Memory B cell (primary cell): ENCODE measurements at regions not wholly inside any gene's neighbourhood (a gene's known extent, or its start where the extent isn't known, plus 50 kb on each side); places are given as distances from the start of the nearest gene placed in this dataset.

Source experiments
- ATAC-seq: fragments of 150-1000 bp; cut with Tn5 transposase; 2 replicates; pipeline ENCODE4 v1.10.0; 2021; ENCODE audit warnings: low read depth, mild to moderate bottlenecking, moderate library complexity
- DNase-seq, 2 donors: peaks; one replicate each; pipeline ENCODE4 v3.0.0; 2022; ENCODE audit warnings: low spot score in 2 of 2
- H3K27ac Mint-ChIP-seq: one replicate; pipeline ENCODE4 v1.8.0; 2022; ENCODE audit warnings: mild to moderate bottlenecking, moderate library complexity, mixed read lengths
- H3K27me3 Mint-ChIP-seq: one replicate; pipeline ENCODE4 v1.8.0; 2022; ENCODE audit warnings: mixed read lengths
- H3K36me3 Mint-ChIP-seq: one replicate; pipeline ENCODE4 v1.8.0; 2022; ENCODE audit warnings: mild to moderate bottlenecking, mixed read lengths
- H3K4me1 Mint-ChIP-seq: one replicate; pipeline ENCODE4 v1.8.0; 2022; ENCODE audit warnings: mixed read lengths
- H3K4me3 Mint-ChIP-seq: one replicate; pipeline ENCODE4 v1.8.0; 2022; ENCODE audit warnings: mild to moderate bottlenecking, moderate library complexity, mixed read lengths
- H3K9me3 Mint-ChIP-seq: one replicate; pipeline ENCODE4 v1.8.0; 2022; ENCODE audit warnings: mixed read lengths

DNA sequence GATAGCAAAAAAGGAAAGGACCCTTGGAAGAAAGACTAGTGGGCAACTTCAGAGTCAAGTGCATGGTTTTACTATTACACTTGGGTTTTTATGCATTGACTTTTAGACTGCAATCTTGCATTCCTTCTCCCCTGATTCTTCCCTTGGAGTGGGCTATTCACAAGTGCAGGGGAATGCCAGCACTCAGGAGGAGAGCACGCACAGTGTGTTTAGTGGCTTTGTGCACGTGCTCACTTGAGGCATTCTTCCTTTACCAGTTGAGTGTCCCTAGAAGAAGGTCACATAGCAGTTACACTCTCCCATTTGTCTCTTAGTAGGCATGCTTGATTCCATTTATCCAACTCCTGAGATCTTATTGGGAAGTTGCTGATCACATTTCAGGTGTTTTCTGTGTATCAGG lies 351.1 kb upstream of the HSFY2 start:
- H3K4me3 Mint-ChIP-seq: no peak overlapping the region
- no peak for DNase-seq
- ATAC-seq: no peak
- peaks cover 2% of the 10 kb centered on the region for H3K9me3 Mint-ChIP-seq
- peaks cover 2% of the 10 kb centered on the region for H3K36me3 Mint-ChIP-seq
- H3K27ac Mint-ChIP-seq: no peak overlapping the region
- H3K27me3 Mint-ChIP-seq: no peaks in the 10 kb centered on the region
- no peaks in the 10 kb centered on the region for H3K4me1 Mint-ChIP-seq

DNA sequence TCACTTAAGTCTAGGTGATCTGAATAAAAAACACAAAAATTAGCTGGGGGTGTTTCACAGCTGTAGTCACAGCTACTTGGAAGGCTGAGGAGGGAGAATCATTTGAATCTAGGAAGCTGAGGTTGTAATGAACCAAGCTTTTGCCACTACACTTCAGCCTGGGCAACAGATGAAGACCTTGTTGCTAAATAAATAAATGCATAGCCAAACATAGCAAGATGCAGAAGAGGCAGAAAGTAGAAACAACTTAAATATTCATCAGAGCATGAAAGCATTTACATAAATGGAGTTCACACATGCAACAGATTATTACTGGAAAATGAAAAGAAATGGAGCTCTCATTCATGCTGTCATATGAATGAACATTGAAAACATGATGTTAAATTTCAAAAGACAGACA lies 348.9 kb upstream of the HSFY2 start:
- Mint-ChIP-seq H3K27ac (no peak overlapping the region), H3K36me3 (peaks cover 2% of the 10 kb centered on the region)

DNA sequence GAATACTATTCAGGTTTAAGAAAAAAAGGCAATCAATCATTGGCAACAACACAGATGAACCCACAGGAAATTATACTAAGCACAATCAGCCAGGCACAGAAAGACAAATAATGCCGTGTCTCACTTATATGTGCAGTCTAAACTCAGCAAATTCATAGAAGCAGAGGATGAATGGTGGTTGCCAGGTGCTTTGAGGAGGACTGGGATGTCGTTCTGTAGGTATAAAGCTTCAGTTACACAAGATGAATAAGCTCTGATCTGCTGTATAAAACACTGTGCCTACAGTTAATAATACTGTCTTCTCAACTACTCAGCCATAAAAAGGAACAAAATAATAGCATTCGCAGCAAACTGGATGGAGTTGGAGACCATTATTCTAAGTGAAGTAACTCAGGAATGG lies 324.8 kb upstream of the HSFY2 start:
- Mint-ChIP-seq H3K4me3 (no peak overlapping the region), H3K27ac (no peak overlapping the region)

More for the DNA sequence above, 348.9 kb upstream of the HSFY2 start:
- Mint-ChIP-seq H3K4me1 (no peaks in the 10 kb centered on the region), H3K27me3 (no peaks in the 10 kb centered on the region), H3K9me3 (peaks cover 2% of the 10 kb centered on the region), H3K4me3 (no peak overlapping the region)
- no peak for DNase-seq
- no peak for ATAC-seq

DNA sequence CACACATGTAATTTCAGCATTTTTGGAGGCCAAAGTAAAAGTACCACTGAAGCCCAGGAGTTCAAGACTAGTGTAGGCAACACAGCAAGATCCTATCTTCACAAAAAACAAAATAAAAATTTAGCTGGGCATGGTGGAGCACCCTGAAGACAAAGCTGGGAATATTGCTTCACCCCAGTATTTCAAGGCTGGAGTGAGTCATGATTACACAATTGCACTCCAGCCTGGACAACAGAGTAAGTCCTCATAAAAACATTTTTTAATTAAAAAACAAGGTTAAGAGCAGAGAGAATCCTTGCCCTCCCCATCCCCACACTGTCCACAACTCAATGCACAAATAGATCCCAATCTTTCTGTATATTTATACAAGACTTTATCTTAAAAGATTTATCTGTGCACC lies 321.9 kb upstream of the HSFY2 start:
- H3K9me3 Mint-ChIP-seq: peaks cover 2% of the 10 kb centered on the region
- DNase-seq (no peak), ATAC-seq (no peak)
- H3K27me3 Mint-ChIP-seq: peaks cover 1% of the 10 kb centered on the region
- H3K4me1 Mint-ChIP-seq: no peaks in the 10 kb centered on the region
- no peak overlapping the region for H3K4me3 Mint-ChIP-seq
- H3K27ac Mint-ChIP-seq: no peak overlapping the region
- H3K36me3 Mint-ChIP-seq: no peaks in the 10 kb centered on the region

More for the DNA sequence above, 324.8 kb upstream of the HSFY2 start:
- Mint-ChIP-seq H3K36me3 (no peaks in the 10 kb centered on the region), H3K4me1 (no peaks in the 10 kb centered on the region), H3K9me3 (peaks cover 6% of the 10 kb centered on the region), H3K27me3 (no peaks in the 10 kb centered on the region)
- ATAC-seq (no peak), DNase-seq (no peak)

DNA sequence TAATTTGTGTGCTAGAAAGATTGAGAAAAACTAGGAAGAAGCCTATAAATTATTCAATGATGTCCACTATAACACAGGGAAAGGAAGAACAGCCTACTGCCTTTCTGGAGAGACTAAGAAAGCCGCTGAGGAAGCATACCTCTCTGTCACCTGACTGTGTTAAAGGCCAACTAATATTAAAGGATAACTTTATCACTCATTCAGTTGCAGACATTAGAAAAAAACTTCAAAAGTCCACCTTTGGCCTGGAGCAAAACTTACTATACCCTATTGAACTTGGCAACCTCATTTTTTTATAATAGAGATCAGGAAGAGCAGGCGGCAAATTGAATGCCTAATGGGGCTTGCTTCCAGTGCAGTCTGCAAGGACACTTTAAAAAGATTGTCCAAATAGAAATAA lies 309.5 kb upstream of the HSFY2 start:
- Mint-ChIP-seq H3K27me3 (no peaks in the 10 kb centered on the region), H3K36me3 (no peaks in the 10 kb centered on the region), H3K4me1 (no peaks in the 10 kb centered on the region), H3K9me3 (no peaks in the 10 kb centered on the region), H3K4me3 (no peak overlapping the region), H3K27ac (no peak overlapping the region)
- no peak for ATAC-seq
- no peak for DNase-seq

DNA sequence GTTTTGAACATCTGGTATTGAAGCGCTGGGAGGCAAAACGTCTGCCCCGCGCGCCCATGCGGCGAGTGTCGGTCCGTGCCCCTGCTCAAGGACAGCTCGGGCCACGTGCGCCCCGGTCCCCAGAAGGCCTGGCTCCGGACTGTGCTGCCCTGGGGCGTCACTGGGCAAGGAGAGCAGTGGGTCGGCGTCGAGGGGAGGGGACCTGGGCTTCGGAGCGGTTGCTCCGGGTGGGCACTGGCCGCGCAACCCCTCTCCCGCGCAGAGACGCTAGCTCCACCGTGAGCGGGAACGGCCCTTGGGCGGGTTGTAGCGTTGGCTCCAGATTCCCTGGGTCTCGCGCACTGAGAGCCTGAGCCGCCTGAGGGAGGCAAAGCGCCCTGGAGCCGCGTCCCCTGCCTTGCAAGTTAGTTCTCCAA lies 304.2 kb upstream of the HSFY2 start:
- ATAC-seq (no peak), DNase-seq (no peak)
- no peaks in the 10 kb centered on the region for H3K9me3 Mint-ChIP-seq
- H3K4me1 Mint-ChIP-seq: peaks cover 3% of the 10 kb centered on the region
- no peak overlapping the region for H3K27ac Mint-ChIP-seq
- no peaks in the 10 kb centered on the region for H3K36me3 Mint-ChIP-seq
- H3K27me3 Mint-ChIP-seq: peaks cover 6% of the 10 kb centered on the region
- no peak overlapping the region for H3K4me3 Mint-ChIP-seq

DNA sequence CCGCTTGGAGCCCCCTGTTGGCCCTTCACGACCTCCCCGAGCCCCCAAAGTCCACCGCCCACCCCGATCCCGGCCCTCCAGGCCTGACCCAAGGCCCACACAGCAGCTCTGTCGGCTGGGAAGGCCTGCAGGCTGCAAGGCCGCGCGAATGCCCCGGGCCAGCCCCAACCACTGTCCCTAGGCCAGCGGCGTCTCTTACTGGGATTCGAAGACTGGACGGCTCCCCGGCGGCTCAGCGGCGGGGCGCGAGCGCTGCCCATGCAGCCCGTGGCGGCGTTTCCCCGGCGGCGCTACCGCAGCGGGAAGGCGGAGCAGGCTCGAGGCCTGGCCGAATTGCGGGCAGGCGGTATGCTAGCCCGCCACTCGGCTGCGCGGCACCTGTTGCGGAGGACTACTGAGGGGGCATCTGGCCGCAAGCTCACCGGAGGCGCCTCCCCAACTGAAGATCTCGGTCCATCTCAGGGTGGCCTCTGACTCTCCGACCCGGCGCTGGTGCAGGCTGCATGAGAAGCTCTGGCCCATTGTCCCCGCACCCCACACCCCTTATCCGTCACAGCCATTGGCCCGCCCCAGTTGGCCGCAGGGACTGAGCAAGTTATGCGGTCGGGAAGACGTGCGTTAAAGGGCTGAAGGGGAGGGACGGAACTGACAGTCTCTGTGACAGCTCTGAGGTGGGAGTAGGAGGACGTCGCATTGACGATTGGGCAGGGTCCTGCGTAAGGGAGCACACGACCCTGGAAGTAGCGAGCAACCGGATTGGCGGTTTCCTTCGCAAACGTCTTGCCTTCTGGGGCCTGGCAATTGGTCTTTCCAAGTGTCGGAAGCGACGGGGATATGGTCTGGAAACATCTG lies 303.5 kb upstream of the HSFY2 start:
- H3K27ac Mint-ChIP-seq: no peak overlapping the region
- peak overlapping the region; percentile 39 for H3K4me3 Mint-ChIP-seq
- peaks cover 3% of the 10 kb centered on the region for H3K4me1 Mint-ChIP-seq
- H3K27me3 Mint-ChIP-seq: peaks cover 6% of the 10 kb centered on the region
- H3K9me3 Mint-ChIP-seq: no peaks in the 10 kb centered on the region
- DNase-seq (no peak), ATAC-seq (no peak)
- no peaks in the 10 kb centered on the region for H3K36me3 Mint-ChIP-seq

DNA sequence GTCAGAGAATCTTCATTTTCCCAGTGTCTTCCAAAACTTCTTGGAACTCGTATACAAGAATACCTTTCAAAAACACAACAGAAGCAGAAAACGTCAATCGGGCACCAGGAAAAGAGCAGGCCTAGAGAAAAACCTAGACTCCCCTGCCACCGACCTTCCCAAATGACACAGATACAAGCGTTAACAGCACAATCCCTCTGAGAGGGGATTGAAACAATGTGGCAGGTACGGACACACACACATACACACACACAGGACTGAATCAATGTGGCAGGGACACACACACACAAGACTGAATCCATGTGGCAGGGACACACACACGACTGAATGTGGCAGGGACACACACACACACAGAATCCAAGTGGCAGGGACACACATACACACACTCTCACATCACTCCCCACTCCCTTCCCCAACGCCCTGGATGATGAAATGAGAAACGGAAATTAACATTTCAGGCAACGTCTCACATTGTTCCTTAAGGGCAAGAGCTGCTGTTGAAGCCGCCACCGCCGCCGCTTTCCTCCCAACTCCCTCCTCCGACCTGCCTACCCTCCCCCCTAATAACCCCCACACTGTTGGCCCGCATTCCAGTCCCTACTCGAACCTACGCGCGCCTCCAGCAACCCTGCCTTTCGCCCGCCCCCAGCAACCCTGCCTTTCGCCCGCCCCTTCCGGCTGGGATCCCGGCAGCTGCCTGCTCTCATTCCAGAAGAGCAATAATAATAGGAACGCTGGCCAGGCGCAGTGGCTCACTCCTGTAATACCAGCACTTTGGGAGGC lies 302.1 kb upstream of the HSFY2 start:
- no peaks in the 10 kb centered on the region for H3K36me3 Mint-ChIP-seq
- no peak for ATAC-seq
- no peak for DNase-seq

DNA sequence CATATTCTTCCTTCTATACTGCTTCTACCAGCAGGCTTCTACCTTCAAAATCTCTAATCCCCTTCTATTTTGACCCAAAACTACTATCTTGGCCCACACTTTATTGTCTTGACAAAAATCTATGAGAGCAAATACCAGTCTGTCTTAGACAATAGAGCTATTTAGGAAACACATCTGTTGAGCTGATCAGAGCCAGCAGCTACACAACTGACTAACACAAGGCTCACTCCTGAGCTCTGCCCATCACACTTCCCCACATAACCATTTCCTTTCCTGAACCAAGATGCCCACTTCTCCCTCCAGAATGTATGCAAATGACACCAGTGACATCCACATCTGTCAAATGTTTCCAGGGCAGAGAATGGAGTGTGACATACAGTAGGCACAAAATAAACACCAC lies 293.9 kb upstream of the HSFY2 start:
- H3K4me1 Mint-ChIP-seq: no peaks in the 10 kb centered on the region
- ATAC-seq: no peak
- H3K27me3 Mint-ChIP-seq: no peaks in the 10 kb centered on the region
- DNase-seq: no peak
- no peaks in the 10 kb centered on the region for H3K36me3 Mint-ChIP-seq
- no peak overlapping the region for H3K27ac Mint-ChIP-seq
- no peak overlapping the region for H3K4me3 Mint-ChIP-seq
- no peaks in the 10 kb centered on the region for H3K9me3 Mint-ChIP-seq

More for the DNA sequence above, 302.1 kb upstream of the HSFY2 start:
- Mint-ChIP-seq H3K9me3 (no peaks in the 10 kb centered on the region), H3K4me3 (peak overlapping the region; percentile 34), H3K4me1 (peaks cover 3% of the 10 kb centered on the region), H3K27me3 (peaks cover 6% of the 10 kb centered on the region), H3K27ac (no peak overlapping the region)

DNA sequence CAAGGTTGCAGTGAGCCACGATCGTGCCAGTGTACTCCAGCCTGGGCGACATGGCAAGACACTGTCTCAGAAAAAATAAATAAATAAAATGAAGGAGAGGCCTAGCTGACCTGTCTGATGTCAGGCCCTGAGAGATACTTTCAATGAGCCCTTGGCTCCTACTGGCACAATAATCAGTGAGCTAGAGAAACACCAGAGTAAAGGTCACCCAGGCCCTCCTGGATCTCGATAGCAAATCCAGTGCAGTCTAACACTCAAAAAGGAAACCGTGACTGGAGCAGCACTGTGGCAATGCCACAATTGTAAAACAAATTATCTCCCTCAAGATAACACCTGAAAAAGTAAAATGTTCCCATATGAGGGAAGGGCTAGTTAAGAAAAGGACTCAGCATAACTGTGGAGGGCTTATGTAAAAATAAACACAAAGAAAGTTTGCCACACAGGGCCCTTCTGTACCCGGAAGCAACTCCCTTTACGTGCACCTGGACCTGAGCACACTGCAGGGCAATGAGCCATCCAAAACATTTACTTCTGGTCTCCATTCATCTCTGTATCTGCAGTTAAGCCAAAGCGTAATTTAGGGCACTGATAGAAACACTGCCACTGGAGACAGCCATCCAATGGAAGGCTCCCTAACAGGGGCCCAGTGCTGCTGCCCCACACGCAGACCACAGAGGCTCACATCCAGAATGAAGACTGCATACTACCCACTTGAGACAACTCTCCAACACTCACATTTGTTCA lies 293.1 kb upstream of the HSFY2 start:
- Mint-ChIP-seq H3K27ac (no peak overlapping the region), H3K4me1 (no peaks in the 10 kb centered on the region), H3K9me3 (no peaks in the 10 kb centered on the region), H3K36me3 (no peaks in the 10 kb centered on the region), H3K4me3 (no peak overlapping the region), H3K27me3 (no peaks in the 10 kb centered on the region)
- DNase-seq (no peak), ATAC-seq (no peak)

DNA sequence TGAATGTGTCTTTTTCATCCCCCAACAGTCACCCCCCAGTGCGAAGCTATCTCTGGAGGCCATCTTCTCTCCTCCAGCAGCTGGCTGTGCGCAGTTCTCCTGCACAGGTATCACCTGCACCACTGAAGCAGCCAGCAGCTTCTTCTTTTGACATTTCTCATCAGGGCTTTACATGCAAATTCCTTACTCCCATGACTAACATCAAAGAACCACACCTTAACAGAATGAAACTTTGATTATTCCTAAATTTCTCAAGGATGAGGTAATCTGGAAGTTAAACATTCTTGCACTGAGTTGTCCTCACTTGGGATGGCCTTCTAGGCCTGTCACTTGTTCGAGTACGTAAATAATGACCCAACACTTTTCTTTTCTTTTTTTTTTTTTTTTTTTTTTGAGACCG lies 291.6 kb upstream of the HSFY2 start:
- no peak for DNase-seq
- H3K4me1 Mint-ChIP-seq: no peaks in the 10 kb centered on the region
- H3K9me3 Mint-ChIP-seq: no peaks in the 10 kb centered on the region
- no peak overlapping the region for H3K27ac Mint-ChIP-seq
- no peak for ATAC-seq
- H3K27me3 Mint-ChIP-seq: no peaks in the 10 kb centered on the region
- H3K4me3 Mint-ChIP-seq: no peak overlapping the region
- H3K36me3 Mint-ChIP-seq: no peaks in the 10 kb centered on the region

DNA sequence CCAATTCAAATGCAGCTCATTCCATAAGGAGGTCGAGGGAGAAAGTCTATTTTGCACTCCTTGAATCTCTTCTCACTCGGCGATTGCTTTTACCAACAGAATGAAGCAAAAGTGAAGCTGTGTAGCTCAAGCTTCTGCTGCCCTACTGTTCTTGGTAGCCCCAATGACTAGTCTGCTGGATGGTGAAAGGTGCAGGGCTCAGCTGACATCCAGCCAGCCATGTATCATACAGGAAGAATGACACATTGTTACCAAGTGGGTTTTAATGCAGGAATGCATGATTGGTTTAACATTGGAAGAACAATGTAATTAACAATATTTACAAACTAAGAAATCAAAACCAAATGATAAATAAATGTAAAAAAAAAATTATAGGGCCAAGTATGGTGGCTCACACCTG lies 286.2 kb upstream of the HSFY2 start:
- no peaks in the 10 kb centered on the region for H3K27me3 Mint-ChIP-seq
- no peak overlapping the region for H3K4me3 Mint-ChIP-seq
- H3K36me3 Mint-ChIP-seq: no peaks in the 10 kb centered on the region
- ATAC-seq (no peak), DNase-seq (no peak)
- H3K4me1 Mint-ChIP-seq: no peaks in the 10 kb centered on the region
- no peaks in the 10 kb centered on the region for H3K9me3 Mint-ChIP-seq
- H3K27ac Mint-ChIP-seq: no peak overlapping the region

DNA sequence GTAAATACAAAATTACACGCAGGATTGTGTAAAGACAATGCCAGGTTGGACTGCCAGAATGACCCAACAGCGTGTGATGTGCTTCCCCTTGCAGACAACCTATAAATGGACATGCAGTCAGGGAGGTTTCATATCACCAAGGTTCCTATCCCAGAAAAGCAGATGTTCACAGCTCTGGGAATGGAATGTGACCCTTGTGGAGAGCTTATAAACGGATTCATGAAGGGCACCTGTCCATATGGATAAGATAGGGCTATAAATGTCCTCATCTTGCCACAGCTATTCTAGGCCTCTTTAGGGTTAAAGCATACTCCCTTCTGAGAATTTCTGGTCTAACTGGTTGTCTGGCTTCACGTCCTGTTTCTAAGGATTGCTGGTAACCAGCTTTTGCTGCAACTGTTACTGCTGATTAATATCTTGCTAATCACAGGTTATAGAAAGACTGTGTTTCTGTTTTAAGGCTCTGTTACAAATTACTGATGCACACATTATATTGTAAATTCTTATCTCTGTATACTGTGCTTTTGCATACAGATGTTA lies 285.4 kb upstream of the HSFY2 start:
- no peak overlapping the region for H3K4me3 Mint-ChIP-seq
- no peaks in the 10 kb centered on the region for H3K4me1 Mint-ChIP-seq
- H3K9me3 Mint-ChIP-seq: no peaks in the 10 kb centered on the region
- DNase-seq (no peak), ATAC-seq (no peak)
- H3K27me3 Mint-ChIP-seq: no peaks in the 10 kb centered on the region
- no peaks in the 10 kb centered on the region for H3K36me3 Mint-ChIP-seq
- H3K27ac Mint-ChIP-seq: no peak overlapping the region

DNA sequence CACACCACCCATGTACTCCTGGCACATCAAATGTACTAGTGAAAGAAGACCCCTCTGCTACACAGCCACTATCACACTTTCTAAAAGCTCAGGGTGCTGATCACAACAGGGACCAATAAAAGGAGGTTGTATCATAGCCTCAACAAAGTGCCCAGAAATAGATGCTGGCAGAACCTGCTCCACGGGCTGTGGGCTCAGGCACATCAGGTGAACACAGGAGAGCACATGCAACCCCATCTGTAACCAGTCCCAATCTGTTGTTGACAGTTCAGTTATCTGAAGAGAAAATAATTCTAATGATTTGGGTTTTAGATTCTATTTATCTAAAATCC lies 282.6 kb upstream of the HSFY2 start:
- DNase-seq (no peak), ATAC-seq (no peak)
- Mint-ChIP-seq H3K4me3 (no peak overlapping the region), H3K9me3 (no peaks in the 10 kb centered on the region), H3K27ac (no peak overlapping the region), H3K4me1 (no peaks in the 10 kb centered on the region), H3K36me3 (no peaks in the 10 kb centered on the region), H3K27me3 (no peaks in the 10 kb centered on the region)
